HL-60 (cell line): ENCODE measurements at regions not wholly inside any gene's neighbourhood (a gene's known extent, or its start where the extent isn't known, plus 50 kb on each side); places are given as distances from the start of the nearest gene placed in this dataset.
"Not testable (repeated sequence)": the region's sequence is repeated elsewhere in the genome, so short reads cannot be mapped to it uniquely, and the experiment has no call there.

ENCODE experiments used
- CTCF ChIP-seq: IDR thresholded peaks from one replicate; pipeline ENCODE4 v1.5.1; 2011; ENCODE audit warnings: low read length, control low read depth, inconsistent platforms; ENCODE audit not compliant: insufficient read depth
- GABPA ChIP-seq: IDR thresholded peaks from 2 replicates; pipeline ENCODE4 v1.6.1; 2012; ENCODE audit warnings: low read depth
- REST ChIP-seq: IDR thresholded peaks from 2 replicates; pipeline ENCODE4 v1.6.1; 2012; ENCODE audit warnings: low read depth; ENCODE audit not compliant: insufficient replicate concordance

- TF ChIP-seq CTCF, REST, GABPA: not testable (repeated sequence)
Measured at GRCh38 chr22:10760418-10760817, 4767.6 kb upstream of the OR11H1 start.
